Ectodermal cell (in vitro differentiated cells): ENCODE measurements at regions not wholly inside any gene's neighbourhood (a gene's known extent, or its start where the extent isn't known, plus 50 kb on each side); places are given as distances from the start of the nearest gene placed in this dataset.

Experiments used
- H3K27ac ChIP-seq: 2 replicates; pipeline ENCODE4 v1.7.0; 2013; ENCODE audit warnings: mild to moderate bottlenecking, low read depth, low read length; ENCODE audit not compliant: insufficient read depth, poor library complexity, severe bottlenecking
- H3K27me3 ChIP-seq: 2 replicates; pipeline ENCODE4 v1.7.0; 2013; ENCODE audit warnings: mild to moderate bottlenecking, low read length; ENCODE audit not compliant: insufficient read depth, control insufficient read depth, poor library complexity, severe bottlenecking
- H3K36me3 ChIP-seq: one replicate; pipeline ENCODE4 v1.7.0; 2013; ENCODE audit warnings: low read length; ENCODE audit not compliant: control insufficient read depth, insufficient read depth
- H3K4me1 ChIP-seq: one replicate; pipeline ENCODE4 v1.7.0; 2013; ENCODE audit warnings: low read length; ENCODE audit not compliant: control insufficient read depth, insufficient read depth
- H3K4me3 ChIP-seq: 2 replicates; pipeline ENCODE4 v1.7.0; 2013; ENCODE audit warnings: low read depth, low read length, control low read depth; ENCODE audit not compliant: insufficient read depth
- H3K9me3 ChIP-seq: 2 replicates; pipeline ENCODE4 v1.7.0; 2013; ENCODE audit warnings: mild to moderate bottlenecking, low read length, moderate library complexity; ENCODE audit not compliant: control insufficient read depth
- WGBS, 2 experiments: methylation state at CpG; one replicate each; pipeline ENCODE4 v1.1.7; 2013; ENCODE audit warnings: missing lambda C conversion rate in 2 of 2; 5-methylcytosine and 5-hydroxymethylcytosine counted together

DNA sequence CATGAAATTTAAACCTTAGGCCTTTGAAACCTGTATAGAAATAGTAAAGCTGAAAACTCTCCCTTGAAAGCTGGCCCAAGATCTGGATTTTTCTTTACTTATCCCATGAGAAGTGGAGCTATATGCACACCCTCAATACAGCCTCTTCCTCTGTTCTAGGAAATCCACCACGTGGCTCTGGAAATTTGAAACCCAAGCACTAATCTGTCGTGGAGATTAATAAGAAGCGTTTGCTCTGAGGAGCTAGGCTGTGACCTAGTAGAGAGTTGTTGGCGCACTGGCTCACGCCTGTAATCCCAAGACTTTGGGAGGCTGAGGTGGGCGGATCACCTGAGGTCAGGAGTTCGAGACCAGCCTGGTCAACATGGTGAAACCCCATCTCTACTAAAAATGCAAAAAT lies 291.3 kb upstream of the PLXNA2 start:
- H3K36me3 ChIP-seq = no peaks in the 10 kb centered on the region
- WGBS, 2 experiments = 73 to 79% methylated on average over 7 of the region's 7 CpGs
- H3K9me3 ChIP-seq = no peaks in the 10 kb centered on the region
- H3K4me1 ChIP-seq = peaks cover 3% of the 10 kb centered on the region
- H3K27ac ChIP-seq = no peak overlapping the region
- H3K27me3 ChIP-seq = no peaks in the 10 kb centered on the region
- H3K4me3 ChIP-seq = no peak overlapping the region

DNA sequence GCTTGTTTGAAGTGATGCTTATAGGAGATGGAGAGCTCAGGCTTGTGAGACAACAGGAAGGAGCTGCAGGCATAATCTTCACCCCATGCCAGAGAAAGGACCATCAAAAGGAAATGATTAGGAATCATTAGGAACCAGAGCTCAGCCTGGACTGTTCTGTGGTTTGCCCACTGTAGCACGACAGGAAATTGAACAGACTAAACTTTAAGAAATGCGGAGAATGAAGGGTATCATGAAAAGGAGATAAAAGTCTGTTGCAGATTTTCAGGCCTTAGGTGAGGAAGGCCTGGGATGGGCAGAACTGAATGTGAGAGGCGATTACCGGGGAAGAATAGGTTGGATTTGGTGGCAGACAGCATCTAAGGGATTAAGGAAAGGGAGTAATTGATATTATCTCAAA lies 292.0 kb upstream of the PLXNA2 start:
- H3K4me3 ChIP-seq = no peak overlapping the region
- peaks cover 3% of the 10 kb centered on the region for H3K4me1 ChIP-seq
- no peaks in the 10 kb centered on the region for H3K36me3 ChIP-seq
- 89 to 92% methylated on average over 4 of the region's 4 CpGs for WGBS, 2 experiments
- H3K9me3 ChIP-seq = no peaks in the 10 kb centered on the region
- H3K27me3 ChIP-seq = no peaks in the 10 kb centered on the region
- no peak overlapping the region for H3K27ac ChIP-seq

GRCh38 chr1:208537198-208537597 lies 293.0 kb upstream of the PLXNA2 start:
- Histone ChIP-seq H3K27ac (no peak overlapping the region), H3K4me1 (peaks cover 3% of the 10 kb centered on the region), H3K9me3 (no peaks in the 10 kb centered on the region), H3K36me3 (no peaks in the 10 kb centered on the region), H3K27me3 (no peaks in the 10 kb centered on the region), H3K4me3 (no peak overlapping the region)
- 37 to 39% methylated on average over 3 of the region's 3 CpGs for WGBS, 2 experiments

DNA sequence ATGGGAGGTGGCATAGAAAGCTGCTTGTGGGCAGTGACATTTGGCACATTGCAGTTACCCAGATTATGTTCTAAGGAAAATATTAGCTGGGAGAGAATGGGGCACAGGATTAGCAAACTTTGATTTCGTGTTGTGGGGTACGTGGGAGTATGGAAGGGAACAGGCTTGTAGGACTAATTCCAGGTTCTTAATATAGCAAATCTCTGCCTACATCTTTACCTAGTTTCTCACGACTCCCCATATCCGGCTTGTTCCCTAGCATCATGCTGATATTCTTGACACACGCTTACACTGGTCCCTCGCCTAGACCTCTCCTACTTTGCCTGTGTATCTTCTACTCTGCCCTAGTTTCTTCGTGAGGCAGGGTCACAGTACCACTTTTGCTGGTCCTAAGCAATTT lies 293.9 kb upstream of the PLXNA2 start:
- no peaks in the 10 kb centered on the region for H3K36me3 ChIP-seq
- H3K4me3 ChIP-seq = no peak overlapping the region
- peaks cover 3% of the 10 kb centered on the region for H3K4me1 ChIP-seq
- no peaks in the 10 kb centered on the region for H3K9me3 ChIP-seq
- H3K27ac ChIP-seq = no peak overlapping the region
- WGBS, 2 experiments = 90 to 92% methylated on average over 7 of the region's 7 CpGs
- H3K27me3 ChIP-seq = no peaks in the 10 kb centered on the region

DNA sequence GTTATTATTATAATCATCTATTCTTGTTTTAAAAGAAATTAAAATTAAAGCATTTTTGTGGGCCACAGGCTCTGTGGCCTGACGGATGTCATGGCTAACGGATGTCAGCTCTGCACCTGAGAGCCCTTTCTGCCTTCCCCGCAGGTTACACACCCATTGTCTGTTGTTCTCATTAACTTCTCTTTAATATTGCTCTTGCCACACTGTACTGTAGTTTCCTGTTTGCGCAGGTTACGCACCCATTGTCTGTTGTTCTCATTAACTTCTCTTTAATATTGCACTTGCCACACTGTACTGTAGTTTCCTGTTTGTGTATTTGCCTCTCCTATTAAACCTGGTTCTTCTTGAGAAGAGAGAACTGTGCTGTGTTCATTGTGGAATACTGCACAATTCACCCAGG lies 294.4 kb upstream of the PLXNA2 start:
- 94 to 96% methylated on average over 5 of the region's 5 CpGs for WGBS, 2 experiments
- H3K9me3 ChIP-seq = no peaks in the 10 kb centered on the region
- H3K4me3 ChIP-seq = no peak overlapping the region
- no peaks in the 10 kb centered on the region for H3K27me3 ChIP-seq
- peaks cover 3% of the 10 kb centered on the region for H3K4me1 ChIP-seq
- no peak overlapping the region for H3K27ac ChIP-seq
- H3K36me3 ChIP-seq = no peaks in the 10 kb centered on the region

DNA sequence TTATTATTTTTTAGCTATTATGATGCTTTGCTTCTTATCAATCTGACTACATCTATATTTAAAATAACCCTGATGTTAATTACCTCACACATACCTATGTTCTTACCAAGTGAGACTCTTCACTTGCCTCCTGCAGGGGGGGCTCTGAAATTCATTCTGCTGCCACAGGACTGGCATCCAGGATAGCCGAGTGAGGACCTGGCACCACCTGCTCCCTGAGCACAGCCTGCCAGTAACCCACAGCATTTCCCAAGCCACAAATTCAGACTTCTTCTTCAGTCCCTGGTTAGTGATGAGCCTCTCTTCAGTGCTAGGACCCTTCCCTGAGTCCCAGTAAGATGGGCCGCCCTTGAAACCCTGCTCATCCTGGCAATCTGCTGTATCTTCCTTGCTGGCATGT lies 296.5 kb upstream of the PLXNA2 start:
- WGBS, 2 experiments = 88 to 93% methylated on average over 2 of the region's 2 CpGs

DNA sequence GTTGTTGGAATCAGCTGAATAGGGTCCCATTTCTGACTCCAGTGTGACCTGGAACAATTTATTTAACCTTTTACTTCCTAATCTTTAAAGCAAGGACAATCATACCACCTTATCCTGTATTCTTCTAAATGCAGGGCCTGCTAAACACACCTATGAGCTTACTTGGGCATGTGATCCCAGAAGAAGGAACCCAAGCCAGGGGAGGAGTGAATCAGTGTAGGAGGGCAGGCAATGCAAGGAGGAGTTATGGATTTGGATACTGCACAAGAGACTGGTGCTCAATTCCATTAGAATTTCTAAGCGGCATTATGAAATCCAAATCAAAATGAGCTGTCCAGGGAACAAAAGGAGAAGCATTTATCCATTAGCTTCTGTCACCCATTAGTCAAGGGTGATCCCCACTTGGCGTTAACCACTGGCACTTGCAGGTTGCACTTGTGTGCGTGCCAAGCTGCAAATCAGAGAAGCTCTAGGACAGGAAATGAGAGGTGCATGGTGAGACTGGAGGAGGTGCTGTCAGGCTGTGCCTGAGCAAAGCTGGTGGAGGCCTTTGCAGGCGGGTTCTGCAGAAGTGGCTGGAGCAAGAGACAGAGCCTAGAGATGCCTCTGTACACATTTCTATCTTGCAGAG lies 297.2 kb upstream of the PLXNA2 start:
- no peak overlapping the region for H3K27ac ChIP-seq
- no peak overlapping the region for H3K4me3 ChIP-seq
- no peaks in the 10 kb centered on the region for H3K27me3 ChIP-seq
- H3K9me3 ChIP-seq = no peaks in the 10 kb centered on the region
- peaks cover 3% of the 10 kb centered on the region for H3K4me1 ChIP-seq
- H3K36me3 ChIP-seq = no peaks in the 10 kb centered on the region
- 96% methylated on average over 4 of the region's 4 CpGs for WGBS, 2 experiments

More for the DNA sequence above, 296.5 kb upstream of the PLXNA2 start:
- no peak overlapping the region for H3K4me3 ChIP-seq
- peaks cover 3% of the 10 kb centered on the region for H3K4me1 ChIP-seq
- H3K36me3 ChIP-seq = no peaks in the 10 kb centered on the region
- H3K9me3 ChIP-seq = no peaks in the 10 kb centered on the region
- H3K27me3 ChIP-seq = no peaks in the 10 kb centered on the region
- no peak overlapping the region for H3K27ac ChIP-seq

DNA sequence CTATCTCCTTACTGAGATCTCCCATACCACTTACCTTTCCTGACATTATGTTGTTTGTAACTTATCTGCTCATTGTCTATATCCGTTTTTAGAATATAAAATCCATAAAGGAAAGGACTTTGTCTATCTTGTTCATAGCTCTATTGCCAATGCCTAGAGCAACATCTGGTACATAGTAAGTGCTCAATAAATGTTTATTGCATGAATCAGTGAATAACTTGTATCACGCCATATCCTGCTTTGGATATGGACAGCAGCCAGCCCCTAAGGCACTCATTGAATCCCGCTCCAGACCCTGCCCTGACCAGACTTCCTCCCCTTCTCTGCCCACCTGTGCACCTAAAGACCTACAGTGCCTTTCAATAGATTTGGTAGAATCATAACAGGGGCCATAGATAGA lies 298.1 kb upstream of the PLXNA2 start:
- H3K4me3 ChIP-seq = no peak overlapping the region
- peaks cover under 1% of the 10 kb centered on the region for H3K4me1 ChIP-seq
- no peak overlapping the region for H3K27ac ChIP-seq
- H3K36me3 ChIP-seq = no peaks in the 10 kb centered on the region
- WGBS, 2 experiments = 89 to 97% methylated on average over 2 to 3 of the region's 3 CpGs
- no peaks in the 10 kb centered on the region for H3K27me3 ChIP-seq
- no peaks in the 10 kb centered on the region for H3K9me3 ChIP-seq

DNA sequence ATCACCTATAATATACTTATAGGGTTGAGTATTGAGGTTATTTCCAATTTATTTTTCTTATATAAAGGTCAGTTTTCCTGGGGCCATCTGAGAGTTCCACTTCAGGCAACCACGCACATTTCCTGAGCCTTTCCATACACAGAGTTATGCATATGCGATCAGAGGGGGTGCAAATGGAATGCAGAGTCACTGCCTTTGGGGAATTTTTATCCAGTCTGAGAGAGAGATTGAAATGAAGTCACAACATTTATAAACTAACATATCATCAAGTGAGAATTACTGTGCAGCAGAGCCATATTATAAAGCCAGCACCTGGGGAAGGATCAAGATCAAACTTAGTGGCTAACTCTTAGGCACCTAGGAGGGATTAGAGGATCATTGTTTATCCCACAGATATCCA lies 299.9 kb upstream of the PLXNA2 start:
- Histone ChIP-seq H3K4me1 (no peaks in the 10 kb centered on the region), H3K9me3 (no peaks in the 10 kb centered on the region), H3K27ac (no peak overlapping the region), H3K4me3 (no peak overlapping the region), H3K36me3 (no peaks in the 10 kb centered on the region), H3K27me3 (no peaks in the 10 kb centered on the region)
- 93 to 94% methylated on average over 2 of the region's 2 CpGs for WGBS, 2 experiments

DNA sequence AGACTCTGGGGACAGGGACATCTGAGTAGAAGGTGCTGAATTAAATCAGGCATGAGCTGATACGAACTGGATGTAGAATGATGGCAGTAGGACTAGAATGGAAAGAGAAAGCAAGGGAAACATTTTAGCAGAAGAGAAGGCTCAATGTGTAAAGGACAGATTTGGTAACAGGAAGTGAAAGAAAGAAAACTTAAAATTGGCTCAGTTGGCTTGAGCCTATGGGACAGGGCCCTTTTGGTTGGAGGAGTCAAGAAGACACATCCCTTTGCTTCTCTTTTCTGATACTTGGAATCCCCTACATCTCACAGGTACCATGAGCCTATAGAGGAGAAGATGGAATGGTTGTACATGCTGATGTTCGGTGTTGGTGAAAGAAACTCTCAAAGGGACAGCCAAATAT lies 300.6 kb upstream of the PLXNA2 start:
- Histone ChIP-seq H3K4me3 (no peak overlapping the region), H3K4me1 (no peaks in the 10 kb centered on the region), H3K27ac (no peak overlapping the region), H3K9me3 (no peaks in the 10 kb centered on the region), H3K27me3 (no peaks in the 10 kb centered on the region), H3K36me3 (no peaks in the 10 kb centered on the region)
- WGBS, 2 experiments = 97% methylated on average over 1 to 2 of the region's 2 CpGs

DNA sequence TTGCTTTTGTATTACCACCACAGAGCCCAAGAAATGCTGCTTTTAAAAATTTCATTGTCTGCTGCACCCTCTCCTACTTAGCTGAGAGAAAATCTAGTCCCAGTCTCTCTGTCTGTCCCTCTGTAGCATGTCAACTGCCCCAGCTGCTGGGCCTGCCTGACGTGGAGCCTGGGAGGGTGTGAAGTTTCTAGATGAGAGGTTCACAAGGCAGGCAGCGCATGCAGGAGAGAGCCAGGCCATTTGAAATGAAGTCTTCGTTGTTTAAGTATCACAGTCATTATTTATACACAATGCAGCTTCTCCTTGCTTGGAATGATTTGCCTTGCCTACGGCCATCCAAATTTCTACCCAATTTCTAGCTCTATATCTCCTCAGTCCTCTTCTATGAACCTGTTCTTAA lies 306.8 kb upstream of the PLXNA2 start:
- Histone ChIP-seq H3K9me3 (no peaks in the 10 kb centered on the region), H3K4me1 (peaks cover 12% of the 10 kb centered on the region), H3K4me3 (no peak overlapping the region), H3K27ac (no peak overlapping the region), H3K27me3 (no peaks in the 10 kb centered on the region), H3K36me3 (no peaks in the 10 kb centered on the region)
- 85 to 87% methylated on average over 4 of the region's 4 CpGs for WGBS, 2 experiments
